ENCODE measurements at regions not wholly inside any gene's neighbourhood (a gene's known extent, or its start where the extent isn't known, plus 50 kb on each side); places are given as distances from the start of the nearest gene placed in this dataset.

- Histone ChIP-seq H3K4me2 (ENCODE audit: low read length) (no peak overlapping the region), H3K9me3 (ENCODE audit: control insufficient read depth, low read length) (no peaks in the 10 kb centered on the region), H3K27ac (no peak overlapping the region), H3K36me3 (ENCODE audit: control insufficient read depth, insufficient read depth, low read length) (no peaks in the 10 kb centered on the region), H3K79me2 (no peaks in the 10 kb centered on the region), H2AFZ (no peak overlapping the region), H3K27me3 (ENCODE audit: control insufficient read depth, insufficient read depth, low read length) (no peaks in the 10 kb centered on the region), H3K9ac (no peak overlapping the region), H3K4me3 (ENCODE audit: low read depth, low read length) (no peak overlapping the region), H3K4me1 (no peaks in the 10 kb centered on the region)
- TF ChIP-seq CTCF (IDR thresholded peaks at IDR 0.05): no peak
Measured at GRCh38 chr7:67341153-67341768, 344.6 kb downstream of the TYW1 start.

GRCh38 chr7:67343114-67343513 lies 346.5 kb downstream of the TYW1 start:
- Histone ChIP-seq H3K27me3 (ENCODE audit: control insufficient read depth, insufficient read depth, low read length) (no peaks in the 10 kb centered on the region), H3K9me3 (ENCODE audit: control insufficient read depth, low read length) (no peaks in the 10 kb centered on the region), H2AFZ (no peak overlapping the region), H3K4me3 (ENCODE audit: low read depth, low read length) (no peak overlapping the region), H3K4me2 (ENCODE audit: low read length) (no peak overlapping the region), H3K4me1 (no peaks in the 10 kb centered on the region), H3K79me2 (no peaks in the 10 kb centered on the region), H3K27ac (no peak overlapping the region), H3K36me3 (ENCODE audit: control insufficient read depth, insufficient read depth, low read length) (no peaks in the 10 kb centered on the region), H3K9ac (no peak overlapping the region)
- no peak for TF ChIP-seq CTCF (IDR thresholded peaks at IDR 0.05)

- no peak overlapping the region for H3K4me3 ChIP-seq (ENCODE audit: low read depth, low read length)
Measured at GRCh38 chr7:67343572-67343971, 346.9 kb downstream of the TYW1 start.

GRCh38 chr7:67344481-67345193 lies 348.0 kb downstream of the TYW1 start:
- Histone ChIP-seq H3K79me2 (no peaks in the 10 kb centered on the region), H3K27me3 (ENCODE audit: control insufficient read depth, insufficient read depth, low read length) (no peaks in the 10 kb centered on the region), H3K27ac (no peak overlapping the region), H3K4me2 (ENCODE audit: low read length) (no peak overlapping the region), H2AFZ (no peak overlapping the region), H3K36me3 (ENCODE audit: control insufficient read depth, insufficient read depth, low read length) (no peaks in the 10 kb centered on the region), H3K9me3 (ENCODE audit: control insufficient read depth, low read length) (no peaks in the 10 kb centered on the region), H3K4me1 (no peaks in the 10 kb centered on the region), H3K9ac (no peak overlapping the region), H3K4me3 (ENCODE audit: low read depth, low read length) (no peak overlapping the region)
- TF ChIP-seq CTCF (IDR thresholded peaks at IDR 0.05): no peak

More at GRCh38 chr7:67343572-67343971, 346.9 kb downstream of the TYW1 start:
- Histone ChIP-seq H3K9ac (no peak overlapping the region), H2AFZ (no peak overlapping the region), H3K36me3 (ENCODE audit: control insufficient read depth, insufficient read depth, low read length) (no peaks in the 10 kb centered on the region), H3K9me3 (ENCODE audit: control insufficient read depth, low read length) (no peaks in the 10 kb centered on the region), H3K79me2 (no peaks in the 10 kb centered on the region), H3K4me1 (no peaks in the 10 kb centered on the region), H3K4me2 (ENCODE audit: low read length) (no peak overlapping the region), H3K27ac (no peak overlapping the region), H3K27me3 (ENCODE audit: control insufficient read depth, insufficient read depth, low read length) (no peaks in the 10 kb centered on the region)
- TF ChIP-seq CTCF (IDR thresholded peaks at IDR 0.05): no peak

GRCh38 chr7:67346126-67346525 lies 349.5 kb downstream of the TYW1 start:
- TF ChIP-seq CTCF (IDR thresholded peaks at IDR 0.05): no peak
- no peak overlapping the region for H3K9ac ChIP-seq
- no peaks in the 10 kb centered on the region for H3K27me3 ChIP-seq (ENCODE audit: control insufficient read depth, insufficient read depth, low read length)
- no peak overlapping the region for H3K4me2 ChIP-seq (ENCODE audit: low read length)
- H3K27ac ChIP-seq: no peak overlapping the region
- H3K36me3 ChIP-seq (ENCODE audit: control insufficient read depth, insufficient read depth, low read length): no peaks in the 10 kb centered on the region
- H3K4me3 ChIP-seq (ENCODE audit: low read depth, low read length): no peak overlapping the region
- no peak overlapping the region for H2AFZ ChIP-seq
- H3K4me1 ChIP-seq: no peaks in the 10 kb centered on the region
- no peaks in the 10 kb centered on the region for H3K79me2 ChIP-seq
- no peaks in the 10 kb centered on the region for H3K9me3 ChIP-seq (ENCODE audit: control insufficient read depth, low read length)
